AG08396 (cell line): ENCODE measurements at regions not wholly inside any gene's neighbourhood (a gene's known extent, or its start where the extent isn't known, plus 50 kb on each side); places are given as distances from the start of the nearest gene placed in this dataset.
A peak's percentile ranks its signal among the peaks of the same experiment; 100 is the strongest.

Experiments used
- DNase-seq: peaks from one replicate; pipeline ENCODE4 v3.0.0; 2012; ENCODE audit warnings: low spot score, mixed read lengths

GRCh38 chr2:106572541-106573450 is 85.6 kb downstream of the CD8B2 start:
- no peak for DNase-seq

DNA sequence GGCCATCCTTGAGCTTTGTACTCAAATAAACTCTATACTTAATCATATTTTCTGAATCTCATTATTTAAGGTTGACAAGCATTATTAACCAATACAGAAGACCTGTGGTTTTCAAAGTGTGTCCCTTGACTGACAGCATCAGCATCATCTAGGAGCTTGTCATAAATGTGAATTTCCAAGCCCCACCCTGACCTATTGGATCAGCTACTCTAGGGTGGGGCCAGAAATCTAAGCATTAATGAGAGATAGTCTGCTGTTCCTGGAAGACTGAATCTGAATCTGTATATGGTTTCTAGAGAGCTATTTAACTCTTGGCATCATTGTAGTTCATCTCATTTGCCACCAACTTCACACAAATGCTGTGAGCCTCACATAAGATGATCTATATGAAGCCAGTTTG is 86.6 kb downstream of the CD8B2 start:
- no peak for DNase-seq

DNA sequence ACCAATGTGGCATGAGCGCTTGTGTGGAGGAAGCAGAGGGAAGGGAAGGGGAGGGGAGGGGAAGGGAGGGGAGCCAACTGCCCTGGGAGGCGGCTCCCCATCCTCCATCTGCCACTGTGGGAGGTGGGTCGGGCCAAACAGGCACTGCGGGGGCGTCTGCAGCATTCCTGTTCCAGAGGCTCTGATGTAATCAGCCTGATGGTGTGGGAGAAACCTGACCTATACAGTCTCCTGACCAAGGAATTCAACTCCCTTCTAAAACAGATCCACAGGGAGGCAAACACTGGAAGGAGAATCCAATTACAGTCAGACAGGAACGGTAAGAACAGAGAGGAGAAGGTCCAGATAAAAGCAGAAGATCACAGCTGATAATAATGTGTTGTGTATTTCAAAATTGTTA is 88.8 kb downstream of the CD8B2 start:
- peak; percentile 28 for DNase-seq

- no peak for DNase-seq
Measured at GRCh38 chr2:106577255-106577651, 90.1 kb downstream of the CD8B2 start.

DNA sequence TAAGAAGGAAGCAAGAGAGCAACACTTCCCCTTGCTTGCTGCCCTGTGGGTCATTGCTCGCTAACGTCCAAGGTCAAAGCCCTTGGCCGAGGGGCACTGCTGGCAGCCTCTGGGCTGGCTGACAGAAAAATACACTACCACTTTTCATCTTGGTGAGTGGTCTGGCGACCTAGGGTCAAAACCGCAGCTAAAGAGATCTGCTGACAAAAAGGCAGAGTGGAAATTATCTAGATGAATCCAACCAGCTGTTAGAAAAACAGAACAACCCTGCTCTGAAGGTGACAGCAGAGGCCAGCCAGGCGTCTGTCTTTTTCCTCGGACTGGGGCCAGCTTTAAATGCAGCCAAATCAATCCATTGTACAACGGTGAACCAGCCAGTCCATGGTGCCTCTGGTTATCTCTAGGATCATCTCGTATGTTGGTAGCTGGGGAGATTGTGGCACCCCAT is 92.6 kb downstream of the CD8B2 start:
- no peak for DNase-seq

DNA sequence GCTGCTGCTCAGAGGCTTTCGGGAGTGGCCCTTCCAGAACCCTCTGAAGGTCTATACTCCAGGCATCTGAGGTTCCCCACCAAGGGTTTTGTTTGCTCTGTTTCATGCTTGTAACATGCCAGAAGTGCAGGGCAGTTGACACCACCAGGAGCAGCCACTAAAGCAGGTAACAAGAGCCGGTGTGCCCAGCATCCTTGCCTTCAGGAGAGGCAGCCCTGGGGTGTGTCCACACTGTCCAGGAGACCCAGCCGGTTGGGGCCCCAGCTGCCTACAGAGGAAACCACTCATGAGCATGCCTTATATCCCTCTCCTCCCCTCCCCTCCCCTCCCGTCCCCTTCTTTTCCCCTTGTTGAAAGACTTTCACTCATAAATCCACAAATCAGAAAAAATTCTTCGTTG is 93.1 kb downstream of the CD8B2 start:
- no peak for DNase-seq

DNA sequence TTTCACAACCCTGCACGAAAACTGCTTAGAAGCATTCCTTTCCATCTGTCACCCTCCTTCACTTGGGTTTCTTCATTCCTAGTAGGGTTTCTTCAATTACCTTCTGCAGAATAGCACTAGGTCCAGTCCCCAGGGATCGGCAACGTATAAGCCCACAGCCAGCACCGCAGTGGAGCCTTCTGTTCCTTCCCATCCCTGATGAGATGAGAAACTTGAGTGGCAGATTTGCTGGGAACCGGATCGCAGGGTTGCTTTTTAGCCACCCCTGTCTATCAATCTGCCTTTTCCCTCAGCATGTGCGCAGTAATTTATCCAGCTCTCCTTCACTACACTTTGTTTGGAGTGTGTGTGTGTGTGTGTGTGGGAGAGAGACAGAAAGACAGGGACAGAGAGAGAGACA is 94.2 kb downstream of the CD8B2 start:
- no peak for DNase-seq

DNA sequence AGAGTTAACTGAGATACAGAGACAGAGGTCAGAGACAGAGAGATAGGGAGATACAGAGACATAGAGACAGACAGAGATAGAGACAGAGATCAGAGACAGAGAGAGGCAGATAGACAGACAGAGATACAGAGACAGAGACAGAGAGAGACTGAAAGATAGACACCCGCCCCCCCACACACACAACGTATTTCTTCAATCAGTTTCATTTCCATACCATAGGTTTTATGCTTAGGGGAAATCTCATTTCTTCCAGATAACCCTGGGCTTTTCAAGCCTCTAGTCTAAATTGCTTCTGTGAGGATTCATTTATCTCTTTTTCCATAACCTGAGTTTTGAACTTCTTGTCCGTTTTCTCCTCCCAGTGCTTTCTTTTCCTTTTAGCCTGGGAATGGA is 94.6 kb downstream of the CD8B2 start:
- no peak for DNase-seq

DNA sequence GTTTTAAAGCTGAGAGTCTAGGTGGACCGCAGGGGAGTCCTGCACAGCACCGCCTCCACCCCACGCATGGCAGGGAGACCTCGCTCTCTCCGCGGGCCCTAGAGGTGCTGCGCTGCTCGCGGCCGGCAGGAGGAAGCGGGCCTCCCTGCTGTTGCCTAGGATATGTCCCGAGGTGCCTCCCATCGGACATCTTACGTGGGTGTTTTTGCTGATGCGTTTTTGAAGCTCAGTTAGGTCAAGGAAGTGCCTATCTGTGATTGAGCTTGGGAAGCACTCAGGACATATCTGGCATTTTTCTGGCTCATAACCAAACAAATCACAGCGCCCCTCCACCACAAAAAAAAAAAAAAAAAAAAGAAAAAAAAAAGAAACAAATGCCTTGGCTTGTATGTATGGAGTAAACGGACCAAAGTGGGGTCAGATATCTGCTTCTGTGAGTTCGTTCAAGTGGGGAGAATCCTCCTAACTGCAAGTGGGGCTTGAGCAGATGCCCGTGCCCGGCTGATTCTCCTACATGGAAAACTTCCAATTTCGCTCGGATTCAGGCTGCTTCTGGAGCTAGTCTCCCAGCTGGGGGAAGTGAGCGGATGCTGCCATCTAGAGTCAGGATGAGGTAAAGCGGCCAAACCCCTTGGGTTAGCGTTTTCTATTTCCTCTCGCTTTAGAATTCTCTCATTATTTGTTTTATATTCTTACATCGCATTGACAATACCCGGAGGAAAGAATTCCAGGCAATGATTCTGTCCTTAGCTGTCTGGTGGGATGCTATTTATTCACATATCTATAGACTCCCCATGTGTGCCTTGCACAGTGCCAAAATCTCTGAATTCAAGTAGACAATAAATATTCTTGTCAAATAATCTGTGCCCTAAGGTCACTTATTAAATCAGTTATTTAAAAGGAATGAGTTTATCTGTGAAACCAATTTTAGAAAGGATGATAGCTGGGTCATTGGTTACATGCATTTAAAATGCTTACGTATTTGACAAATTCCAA is 95.3 kb downstream of the CD8B2 start:
- peak; percentile 94 for DNase-seq

DNA sequence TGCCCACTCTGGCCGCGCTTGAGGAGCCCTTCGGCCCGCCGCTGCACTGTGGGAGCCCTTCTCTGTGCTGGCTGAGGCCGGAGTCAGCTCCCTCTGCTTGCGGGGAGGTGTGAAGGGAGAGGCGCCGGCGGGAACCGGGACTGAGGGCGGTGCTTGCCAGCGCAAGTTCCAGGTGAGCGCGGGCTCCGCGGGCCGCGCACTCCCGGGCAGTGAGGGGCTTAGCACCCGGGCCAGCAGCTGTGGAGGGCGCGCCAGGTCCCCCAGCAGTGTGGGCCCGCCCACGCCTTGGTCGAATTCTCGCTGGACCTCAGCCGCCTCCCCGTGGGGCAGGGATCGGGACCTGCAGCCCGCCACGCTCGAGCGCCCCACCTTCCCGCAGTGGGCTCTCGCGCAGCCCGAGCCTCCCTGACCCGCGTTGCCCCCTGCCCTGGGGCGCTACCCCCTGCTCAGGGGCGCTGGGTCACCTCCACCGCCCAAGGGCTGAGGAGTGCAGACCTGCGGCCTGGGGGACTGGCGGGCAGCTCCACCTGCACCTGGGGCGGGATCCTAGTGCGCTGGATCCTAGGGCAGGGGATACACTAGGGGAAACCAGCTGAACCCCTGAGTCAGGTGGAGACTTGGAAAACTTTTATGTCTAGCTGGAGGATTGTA is 97.3 kb downstream of the CD8B2 start:
- no peak for DNase-seq

GRCh38 chr2:106596844-106597243 is 109.7 kb downstream of the CD8B2 start:
- DNase-seq: no peak

DNA sequence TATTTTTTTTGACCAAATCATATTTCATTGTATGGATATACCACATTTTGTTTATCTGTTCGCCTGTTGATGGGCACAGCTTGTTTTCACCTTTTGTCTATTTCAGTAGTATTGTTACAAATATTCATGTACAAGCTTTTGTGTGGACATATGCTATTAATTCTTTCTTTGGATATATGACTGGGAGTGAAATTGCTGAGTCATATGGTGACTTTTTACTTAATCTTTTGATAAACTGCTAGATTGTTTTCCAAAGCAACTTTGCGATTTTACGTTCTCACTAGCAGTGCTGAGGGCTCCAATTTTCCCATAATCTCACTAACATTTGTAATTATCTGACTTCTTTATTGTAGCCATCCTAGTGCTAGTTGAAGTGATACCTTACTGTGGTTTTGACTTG is 112.4 kb downstream of the CD8B2 start:
- DNase-seq: no peak

DNA sequence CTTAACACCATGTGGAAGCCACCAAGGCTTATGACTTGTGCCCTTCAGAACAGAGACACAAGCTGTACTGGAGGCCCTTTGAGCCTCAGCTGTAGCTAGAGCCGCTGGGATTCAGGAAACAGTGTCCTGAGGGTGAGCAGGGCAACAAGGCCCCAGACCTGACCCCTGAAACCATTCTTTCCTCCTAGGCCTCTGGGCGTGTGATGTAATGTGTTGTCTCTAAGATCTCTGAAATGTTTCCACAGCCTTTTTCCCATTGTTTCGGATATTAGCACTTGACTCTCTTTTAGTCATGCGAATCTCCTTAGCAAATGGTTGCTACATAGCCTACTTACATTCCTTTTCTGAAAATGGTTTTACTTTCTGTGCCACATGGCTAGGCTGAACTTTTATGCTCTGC is 114.9 kb downstream of the CD8B2 start:
- DNase-seq: no peak

DNA sequence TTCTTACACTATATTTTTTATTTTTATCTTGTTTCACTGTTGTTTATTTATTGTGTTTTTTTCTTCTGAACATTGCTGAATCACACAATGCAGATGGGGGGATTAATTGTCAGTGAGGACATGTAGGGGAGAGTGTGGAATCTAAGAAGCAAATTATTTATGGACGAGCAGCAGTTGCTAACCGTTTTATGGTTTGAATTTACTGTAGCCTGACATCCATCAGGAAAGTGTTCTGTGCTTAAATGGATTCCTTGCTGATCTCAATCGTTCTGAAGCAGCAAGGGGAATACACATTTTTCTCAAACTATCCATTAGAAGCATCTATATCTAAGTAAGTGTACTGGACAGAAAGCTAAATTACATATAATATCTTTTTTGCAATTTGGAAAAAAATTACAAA is 119.5 kb downstream of the CD8B2 start:
- no peak for DNase-seq

- no peak for DNase-seq
Measured at GRCh38 chr2:106607371-106607770, 120.2 kb downstream of the CD8B2 start.

DNA sequence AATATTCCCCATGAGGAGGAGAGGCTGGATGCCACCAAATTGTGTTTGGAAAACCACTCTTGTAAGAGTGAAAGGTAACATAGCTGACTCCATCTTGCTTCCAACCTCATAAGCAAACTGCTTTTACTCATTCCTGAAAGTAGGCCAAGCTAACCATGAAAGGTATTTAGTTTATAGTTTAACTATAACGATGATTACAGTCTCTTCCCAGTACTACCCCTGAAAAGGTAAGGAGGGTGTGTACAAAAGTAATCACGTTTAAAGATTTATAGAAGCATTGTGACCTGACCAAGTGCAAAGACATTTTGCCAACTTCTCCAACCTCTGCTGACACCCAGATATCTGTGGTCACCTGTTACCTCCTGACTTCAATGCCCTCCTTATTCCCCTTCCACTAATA is 122.6 kb downstream of the CD8B2 start:
- DNase-seq: no peak

- no peak for DNase-seq
Measured at GRCh38 chr2:106614511-106615291, 127.5 kb downstream of the CD8B2 start.

DNA sequence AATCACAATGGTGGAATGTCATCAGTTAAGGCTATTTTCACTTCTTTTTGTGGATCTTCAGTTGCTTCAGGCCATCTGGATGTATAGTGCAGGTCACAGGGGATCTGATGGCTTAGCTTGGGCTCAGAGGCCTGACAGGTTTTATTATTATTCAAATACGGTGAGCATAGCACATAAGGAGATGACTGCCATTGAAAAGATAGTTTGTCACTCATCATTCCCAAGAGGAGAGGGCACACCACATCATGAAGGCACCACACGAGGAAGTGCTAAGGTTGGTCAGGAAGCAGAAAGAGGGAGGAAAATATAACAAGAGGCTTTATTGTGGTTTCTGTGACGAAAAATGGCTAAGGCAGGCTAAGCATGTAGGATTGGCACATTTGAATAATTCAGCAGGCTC is 131.4 kb downstream of the CD8B2 start:
- no peak for DNase-seq

GRCh38 chr2:106623456-106623855 is 136.3 kb downstream of the CD8B2 start:
- no peak for DNase-seq

DNA sequence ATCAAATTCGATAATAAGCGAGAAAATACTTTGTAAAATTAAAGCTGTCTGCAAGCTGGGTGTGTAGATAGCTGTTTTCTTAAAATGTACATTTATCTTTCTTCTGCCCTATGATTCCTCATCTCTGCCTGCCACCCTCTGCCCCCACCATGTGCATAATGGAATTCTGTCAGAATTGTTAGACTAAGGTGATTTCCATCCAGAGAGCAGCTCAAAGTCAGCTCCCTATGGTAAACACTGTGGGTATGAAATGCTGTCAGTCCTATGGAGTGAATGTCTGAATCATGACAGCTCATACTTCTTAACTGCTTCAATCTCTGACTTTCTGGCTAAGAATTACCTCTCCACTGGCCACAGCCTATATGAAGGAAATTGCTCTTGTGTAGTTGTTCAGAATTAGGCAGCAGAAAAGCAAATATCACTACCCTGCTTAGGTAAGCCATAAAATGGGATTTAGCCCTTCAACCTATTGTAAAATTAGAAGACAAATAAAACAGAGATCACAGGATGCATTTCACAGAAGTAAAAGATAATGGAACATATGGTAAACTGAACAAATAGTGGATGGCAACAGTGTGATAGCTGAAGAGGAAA is 137.7 kb downstream of the CD8B2 start:
- DNase-seq: no peak

- no peak for DNase-seq
Measured at GRCh38 chr2:106628377-106628776, 141.2 kb downstream of the CD8B2 start.
